Right lung (tissue), 2 donors: ENCODE measurements at regions not wholly inside any gene's neighbourhood (a gene's known extent, or its start where the extent isn't known, plus 50 kb on each side); places are given as distances from the start of the nearest gene placed in this dataset.
A peak's percentile ranks its signal among the peaks of the same experiment; 100 is the strongest.

ENCODE experiments used
- DNase-seq, 2 donors: peaks; one replicate each; pipeline ENCODE4 v3.0.0-alpha.2; 2013

DNA sequence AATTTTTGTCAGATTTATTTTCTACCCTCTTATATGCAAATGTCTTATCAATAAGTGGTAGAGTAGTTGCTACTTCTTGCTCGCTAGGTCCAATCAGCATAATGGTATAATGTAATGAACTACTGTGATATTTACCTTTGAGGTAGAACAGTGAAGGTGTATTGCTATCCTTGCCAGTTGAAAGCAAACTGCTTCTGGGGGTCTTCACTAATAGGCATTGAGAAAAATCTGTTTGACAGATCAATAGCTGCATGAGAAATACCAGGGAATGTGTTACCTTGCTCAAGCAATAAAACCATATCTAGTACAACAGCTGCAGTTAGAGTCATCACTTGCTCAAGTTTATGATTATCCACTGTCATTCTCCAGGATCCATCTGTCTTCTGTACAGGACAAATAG lies 50.1 kb upstream of the EFEMP1 start:
- DNase-seq = no peak

DNA sequence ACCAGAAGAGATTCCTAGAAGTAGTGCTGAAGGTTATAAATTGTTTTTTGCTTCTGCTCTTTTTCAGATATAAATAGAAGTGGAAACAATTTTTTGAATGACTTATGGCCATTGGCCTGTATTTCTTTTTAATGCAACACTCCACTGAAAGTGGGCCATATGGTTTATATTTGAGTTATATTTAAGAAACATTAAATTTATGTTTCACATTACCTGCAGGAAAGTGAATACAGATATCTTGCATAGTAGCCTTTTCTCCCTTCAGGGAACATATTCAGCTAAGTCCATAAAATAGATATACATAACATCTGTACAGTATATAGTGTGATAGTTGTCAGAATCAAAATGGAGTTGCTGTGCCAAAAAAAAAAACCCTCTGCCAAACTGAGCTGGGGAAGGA lies 53.1 kb upstream of the EFEMP1 start:
- no peak for DNase-seq

DNA sequence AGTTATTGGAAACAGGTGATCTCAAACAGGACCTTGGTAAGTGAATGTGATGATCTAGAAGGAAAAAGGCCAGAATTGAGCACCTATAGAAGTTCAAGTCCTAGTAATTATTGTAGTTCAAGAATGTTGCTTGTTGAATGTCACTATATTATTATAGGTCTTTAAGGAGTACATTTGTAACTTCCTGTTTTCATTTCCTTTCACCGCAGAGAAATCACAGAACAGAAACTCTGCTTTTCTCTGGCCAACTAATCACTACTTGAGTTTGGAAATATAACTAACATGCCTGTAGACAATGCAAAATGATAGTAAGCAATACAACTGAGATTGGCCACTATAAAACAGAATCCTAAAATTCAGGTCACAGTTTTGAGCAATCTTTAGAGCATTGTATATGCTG lies 61.8 kb upstream of the EFEMP1 start:
- DNase-seq = no peak

DNA sequence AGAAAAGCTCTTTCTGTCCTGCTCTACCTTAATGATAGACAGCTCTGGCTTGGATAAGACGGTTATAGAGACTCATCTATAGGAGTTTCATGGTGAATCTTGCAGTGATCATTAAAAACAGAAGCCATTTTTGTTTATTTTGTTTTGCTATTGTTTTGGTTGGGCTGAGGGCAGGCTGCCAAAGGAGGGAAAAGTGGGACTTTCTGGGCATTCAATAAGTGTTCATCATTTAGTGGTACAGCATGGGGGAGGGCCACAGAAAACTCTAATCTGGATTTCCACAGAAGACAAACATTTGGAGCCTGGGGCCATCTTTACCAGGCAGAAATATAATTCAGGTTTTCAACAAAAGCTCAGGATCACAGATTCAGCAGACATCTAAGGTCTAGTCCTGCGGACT lies 62.4 kb upstream of the EFEMP1 start:
- DNase-seq = no peak

DNA sequence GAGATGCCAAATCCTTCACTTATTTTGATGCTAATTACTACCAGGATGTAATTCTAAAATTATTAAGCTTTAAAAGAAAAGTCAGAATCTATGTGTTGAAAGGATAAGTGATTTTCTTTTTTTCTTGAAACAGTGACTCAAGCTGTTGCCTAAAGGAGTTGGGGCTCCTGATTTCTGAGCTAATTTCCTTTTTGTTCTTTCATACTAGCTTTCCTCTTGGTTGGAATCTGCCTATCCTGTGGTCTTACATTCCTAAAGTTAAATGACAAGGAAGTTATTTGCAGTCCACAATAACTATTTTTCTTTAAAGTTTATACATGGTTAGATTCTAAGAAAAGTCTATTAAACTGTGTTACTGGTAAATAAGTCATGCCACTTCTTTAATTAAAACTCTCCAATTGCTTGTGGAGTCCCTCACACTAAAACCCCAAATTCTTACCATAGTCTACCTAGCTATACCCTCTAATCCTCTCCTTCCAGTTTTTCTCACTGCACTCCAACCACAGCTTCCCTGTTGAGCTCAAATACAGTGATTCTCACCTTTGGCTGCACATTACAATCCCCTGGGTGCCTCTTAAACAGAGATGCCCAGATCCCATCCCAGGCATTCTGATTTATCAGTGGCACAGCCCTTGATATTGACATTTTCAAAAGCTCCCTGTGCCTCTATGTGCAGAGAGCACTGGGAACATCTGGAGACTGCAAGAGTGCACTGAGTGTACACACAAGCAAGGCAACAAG lies 63.3 kb upstream of the EFEMP1 start:
- DNase-seq = no peak

DNA sequence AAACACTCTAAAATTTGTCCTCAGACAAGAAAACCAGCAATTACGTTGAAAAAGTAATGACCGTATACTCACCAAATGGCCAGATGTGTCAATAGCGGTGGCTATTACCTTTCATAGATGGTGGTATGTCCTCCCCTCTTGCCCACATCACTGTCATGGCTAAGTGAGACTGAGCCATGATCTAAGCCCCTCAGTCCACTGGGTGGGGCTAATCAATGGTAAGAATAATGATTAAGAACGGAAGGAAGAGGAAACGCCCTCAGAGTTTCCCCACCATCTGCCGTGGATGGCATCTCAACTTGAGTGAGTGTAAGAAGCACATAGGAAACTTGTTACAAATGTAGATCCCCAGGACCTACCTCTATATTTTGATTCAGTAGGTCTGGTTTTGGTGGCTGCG lies 65.8 kb upstream of the EFEMP1 start:
- no peak for DNase-seq

DNA sequence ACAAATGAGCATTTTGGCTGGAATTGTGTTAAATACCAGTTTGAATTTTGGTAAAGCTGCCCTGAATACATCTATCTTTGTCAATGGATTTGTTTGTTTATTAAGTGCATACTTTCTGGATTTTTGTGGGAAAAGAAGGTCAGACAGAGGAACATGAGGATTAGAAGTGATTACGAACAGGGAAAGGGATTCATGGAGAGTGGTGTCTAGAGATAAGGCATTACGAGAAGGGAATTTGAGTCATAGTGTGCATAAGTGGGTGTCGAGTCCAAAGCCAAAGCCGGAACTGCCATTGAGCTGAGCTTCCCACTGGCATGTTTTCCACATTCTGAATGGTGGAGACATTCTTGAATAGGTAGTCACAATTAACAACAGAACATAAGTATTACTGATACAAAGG lies 68.9 kb upstream of the EFEMP1 start:
- DNase-seq = no peak

DNA sequence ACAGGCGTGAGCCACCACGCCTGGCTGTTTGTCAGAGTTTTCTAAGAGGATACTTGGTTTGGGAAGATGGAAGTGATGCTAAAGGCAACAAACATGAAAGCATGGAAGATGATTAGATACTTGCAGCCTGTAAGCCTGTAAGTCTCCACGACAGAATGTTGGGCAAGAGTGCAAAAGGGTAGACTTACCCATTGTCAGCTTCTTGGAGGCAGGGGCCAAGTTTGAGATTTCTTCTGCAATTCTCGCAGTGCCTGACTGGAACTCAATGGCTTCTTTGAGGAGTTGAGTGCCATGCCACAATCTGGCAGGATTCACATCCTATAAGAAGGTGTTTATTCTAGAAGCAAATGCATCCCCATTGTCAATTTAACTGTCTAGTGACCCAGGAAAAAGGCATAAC lies 70.1 kb upstream of the EFEMP1 start:
- DNase-seq = no peak

DNA sequence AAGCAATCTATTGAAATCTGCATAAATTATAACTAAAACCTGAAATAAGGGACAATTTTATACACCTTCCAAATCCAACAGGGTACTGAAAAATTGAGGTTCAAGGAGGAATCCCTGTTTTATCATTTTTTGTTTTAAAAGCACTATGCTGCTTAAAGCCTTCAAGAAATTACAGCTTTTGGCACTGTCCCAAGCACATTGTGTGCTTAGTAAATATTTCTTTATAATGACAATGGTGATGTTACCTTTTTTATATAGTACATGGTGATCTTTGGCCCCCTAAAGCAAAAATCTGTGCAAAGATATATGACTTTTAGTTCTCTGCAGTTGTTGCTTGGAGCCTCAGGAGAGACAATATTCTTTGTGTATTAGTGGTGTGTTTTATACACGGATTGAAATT lies 71.6 kb upstream of the EFEMP1 start:
- no peak for DNase-seq

DNA sequence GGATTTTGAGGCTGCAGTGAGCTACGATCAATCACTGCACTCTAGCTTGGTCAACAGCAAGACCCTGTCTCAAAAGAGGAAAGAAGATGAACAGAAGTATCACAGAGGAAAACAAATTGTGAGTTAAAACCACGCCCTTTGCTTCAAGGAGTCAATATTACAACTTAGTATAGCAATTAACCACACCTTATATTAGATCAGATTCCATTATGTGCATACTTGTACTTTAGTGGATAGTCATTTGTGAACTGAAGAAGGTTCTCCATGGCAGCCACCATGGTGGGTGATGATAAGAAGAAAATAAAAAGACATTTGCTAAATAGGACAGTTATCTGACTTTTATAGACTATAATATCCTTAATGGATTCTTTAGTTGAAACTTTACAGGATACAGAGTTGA lies 72.3 kb upstream of the EFEMP1 start:
- no peak for DNase-seq

DNA sequence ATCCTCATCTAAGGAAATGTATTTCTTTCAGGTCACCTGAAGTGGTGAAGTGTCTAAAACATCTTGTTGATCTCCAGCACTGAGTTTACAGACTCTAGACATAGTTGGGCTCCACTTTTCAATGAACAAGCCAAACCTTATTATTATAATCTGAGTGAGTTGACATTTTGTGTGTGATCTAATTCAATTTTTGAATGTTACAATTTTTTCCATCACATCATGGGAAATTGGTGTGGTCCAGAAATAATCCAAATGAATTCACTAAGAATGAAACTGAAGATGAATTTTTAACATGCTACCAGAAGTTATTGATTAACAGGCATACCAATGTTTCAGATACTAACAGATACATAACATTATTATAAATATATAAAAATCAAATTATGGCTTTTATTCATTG lies 75.6 kb upstream of the EFEMP1 start:
- DNase-seq = no peak

DNA sequence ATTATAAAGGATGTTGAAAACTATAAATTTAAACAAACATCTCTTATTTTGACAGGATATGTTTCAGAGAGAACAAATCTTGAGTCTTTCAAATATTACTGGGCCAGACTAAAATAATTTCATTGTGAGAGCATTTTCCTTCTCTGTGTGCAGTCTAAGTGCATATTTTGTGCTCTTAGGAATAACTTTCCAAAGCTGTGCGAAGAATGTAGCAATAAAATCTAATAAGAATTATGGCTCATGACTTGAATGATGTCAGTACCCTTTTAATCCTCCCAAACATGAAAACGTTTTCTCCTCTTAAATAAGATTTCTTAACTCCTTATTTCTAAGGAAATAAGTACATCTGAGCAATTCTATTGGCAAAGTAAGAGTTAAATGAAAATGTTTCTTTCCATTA lies 76.2 kb upstream of the EFEMP1 start:
- DNase-seq = no peak

DNA sequence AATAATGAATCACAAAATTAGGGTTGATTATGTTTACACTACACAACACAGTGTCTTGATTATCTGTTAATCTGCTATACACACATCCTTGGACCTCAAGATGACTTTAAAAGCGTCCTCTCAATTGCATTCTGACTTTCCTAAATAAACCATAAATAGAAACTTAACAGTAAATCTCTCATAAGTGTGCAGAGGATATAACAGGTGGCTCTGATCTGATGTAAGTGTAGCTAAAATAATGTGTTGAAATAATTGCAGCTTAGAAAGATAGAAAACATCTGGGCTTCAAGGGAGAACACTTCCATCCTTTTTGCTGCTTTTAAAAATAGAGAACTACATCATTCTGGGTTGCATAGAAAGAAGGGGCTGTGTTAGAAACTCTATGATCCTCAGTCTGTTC lies 78.4 kb upstream of the EFEMP1 start:
- DNase-seq = peak; percentile 83 to 85

DNA sequence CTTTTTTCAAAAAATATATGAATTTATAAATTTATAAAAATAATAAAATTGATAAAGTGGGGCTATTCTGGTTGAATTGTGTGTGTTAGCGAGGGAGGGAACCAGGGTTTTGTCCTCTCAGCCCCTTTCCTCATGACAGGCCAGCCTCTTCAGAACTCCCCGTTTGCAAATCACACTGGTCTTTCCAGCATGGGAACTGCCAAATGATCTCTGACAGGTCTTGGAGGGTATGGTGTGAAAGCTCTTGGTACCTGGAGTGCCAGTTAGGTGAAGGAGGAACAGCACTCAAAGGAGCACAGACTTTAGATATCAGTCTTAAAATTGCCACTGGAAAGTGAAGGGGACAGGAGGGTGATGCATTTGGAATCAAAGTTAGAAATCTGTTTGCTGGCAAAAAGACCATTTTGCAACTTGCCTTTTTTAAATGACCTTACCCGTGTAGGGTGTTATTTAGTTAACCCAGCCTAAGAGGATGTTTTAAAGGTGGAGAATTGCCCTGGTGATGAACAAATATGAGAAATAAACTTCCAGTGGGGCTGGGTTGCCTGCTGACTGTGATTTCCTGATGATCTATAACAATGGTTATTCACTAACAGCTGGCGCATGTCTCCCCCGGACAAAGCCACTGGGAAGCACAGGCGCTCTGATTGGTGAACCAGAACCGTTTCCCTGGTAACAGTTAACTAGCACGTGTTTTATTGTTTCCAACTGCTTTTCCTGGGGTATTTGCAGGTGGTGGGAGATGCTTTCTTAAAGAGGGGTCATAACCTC lies 85.3 kb upstream of the EFEMP1 start:
- peak; percentile 49 to 73 for DNase-seq

DNA sequence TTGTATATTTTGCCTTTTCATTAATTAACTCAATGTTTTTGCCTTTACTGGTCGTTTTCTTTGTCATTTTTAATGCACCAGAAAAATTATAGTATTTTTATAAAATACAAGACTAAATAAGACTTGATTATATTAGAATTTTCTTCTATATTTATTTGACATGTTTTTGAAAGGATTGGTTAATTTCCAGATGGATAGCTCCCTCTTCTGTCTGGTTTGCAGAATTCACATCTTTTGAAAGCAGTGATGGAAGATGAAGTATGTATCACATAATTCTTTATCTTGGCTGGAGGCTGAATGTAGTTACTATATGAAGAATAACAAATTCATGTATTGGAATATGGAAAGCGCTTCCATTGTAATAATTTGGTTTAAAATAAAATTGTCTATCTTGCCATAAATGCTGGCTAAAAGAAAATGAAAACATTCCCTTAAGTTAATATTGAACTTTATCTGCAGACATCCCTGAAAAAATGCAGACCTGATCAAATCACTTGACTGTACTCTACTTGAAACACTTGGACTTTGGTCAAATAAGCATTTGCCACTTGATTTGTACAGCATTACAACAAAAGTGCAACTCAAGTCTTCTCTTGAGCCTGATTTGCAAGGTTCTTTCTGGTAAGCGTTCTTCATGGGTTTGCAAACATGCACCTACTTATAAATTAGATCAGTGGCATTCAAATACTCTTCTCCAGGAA lies 86.3 kb upstream of the EFEMP1 start:
- peak; percentile 14 to 28 for DNase-seq

DNA sequence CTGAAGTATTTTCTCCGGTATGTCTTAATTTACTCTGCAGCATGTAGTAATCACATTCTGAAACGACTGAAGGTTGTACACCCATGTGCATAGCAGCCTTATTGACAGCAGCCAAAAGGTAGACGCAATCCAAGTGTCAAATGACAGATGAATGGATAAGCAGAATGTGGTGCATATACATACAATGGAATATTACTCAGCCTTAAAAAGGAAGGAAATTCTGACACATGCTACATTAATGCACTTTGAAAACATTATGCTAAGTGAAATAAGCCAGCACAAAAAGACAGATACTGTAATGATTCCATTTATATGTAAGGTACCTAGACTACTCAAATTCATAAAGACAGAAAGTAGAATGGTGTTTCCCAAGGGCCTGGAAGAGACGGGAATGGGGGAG lies 88.0 kb upstream of the EFEMP1 start:
- DNase-seq = no peak

DNA sequence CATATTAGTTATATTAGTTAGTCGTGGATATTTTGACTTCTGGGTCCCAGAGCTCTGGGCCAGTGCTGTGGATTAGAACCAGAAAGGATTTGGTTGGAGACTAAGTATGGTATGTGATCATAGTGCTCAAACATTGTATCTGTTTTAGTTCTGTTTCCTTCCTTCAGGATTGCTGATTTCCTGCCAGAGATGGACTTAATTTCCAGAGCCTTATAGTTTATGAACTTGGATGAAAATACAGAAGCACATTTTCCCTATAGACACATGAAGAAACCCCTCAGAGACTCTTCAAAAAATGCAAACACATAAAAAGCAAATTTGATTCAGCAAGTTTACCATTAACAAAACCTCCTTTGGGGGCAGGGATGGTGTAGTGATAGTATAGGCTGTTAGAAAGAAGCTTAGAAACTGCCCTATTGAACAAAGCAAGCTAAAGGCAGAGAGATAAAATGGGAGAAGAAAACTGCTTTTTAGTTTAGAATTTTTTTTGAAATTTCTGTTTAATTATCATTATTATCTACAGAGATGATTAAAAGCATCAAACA lies 88.7 kb upstream of the EFEMP1 start:
- DNase-seq = no peak

DNA sequence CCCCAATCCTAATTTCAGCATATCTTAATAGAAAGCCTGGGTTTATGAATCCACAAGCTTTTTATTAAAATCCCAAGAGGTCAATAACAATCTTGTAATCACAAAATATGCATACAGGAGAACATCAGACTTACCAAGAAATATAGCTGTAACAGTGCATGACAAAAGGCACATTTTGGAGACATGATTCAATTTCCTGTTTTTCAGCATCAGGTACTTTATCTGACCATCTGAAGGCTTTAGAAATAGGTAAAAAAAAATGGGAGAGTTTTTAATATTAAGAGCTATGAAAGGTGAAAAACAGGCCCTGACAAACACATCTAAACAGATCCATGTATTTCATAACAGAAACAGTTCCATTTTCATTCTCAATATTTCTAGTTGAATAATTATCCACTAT lies 89.9 kb upstream of the EFEMP1 start:
- no peak for DNase-seq

DNA sequence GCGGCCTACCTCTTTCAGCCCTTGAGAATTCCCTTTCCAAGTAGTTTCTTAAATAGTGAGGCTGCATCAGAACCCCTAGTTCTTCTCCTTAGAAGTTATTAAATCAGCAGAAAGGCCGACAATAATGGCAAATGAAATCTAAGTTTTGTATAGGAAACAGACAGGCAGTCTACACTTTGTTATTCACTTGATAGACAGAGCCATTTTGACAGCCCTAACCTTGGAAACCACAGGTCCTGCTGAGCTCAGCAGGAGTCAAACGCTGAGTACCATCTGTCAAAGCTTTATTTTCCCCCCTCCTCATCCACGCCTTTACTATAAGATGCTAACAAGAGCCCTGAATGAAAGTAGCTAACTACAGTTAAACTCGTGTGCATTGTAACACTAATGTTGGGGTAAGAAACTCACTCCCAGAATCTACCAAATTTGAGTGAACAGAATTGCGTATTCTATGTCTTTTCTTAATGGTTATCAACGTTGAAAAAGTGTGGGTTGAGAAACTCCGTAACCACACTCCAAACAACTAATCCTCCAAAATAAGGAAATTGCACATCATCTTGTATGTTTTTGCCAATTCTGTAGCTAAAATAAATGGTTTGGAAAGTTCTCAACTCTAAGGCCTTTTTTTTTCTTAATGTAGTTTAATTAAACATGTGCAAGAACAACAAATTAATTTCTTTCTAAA lies 90.6 kb upstream of the EFEMP1 start:
- DNase-seq = peak in 1 of 2 donors; percentile 9

DNA sequence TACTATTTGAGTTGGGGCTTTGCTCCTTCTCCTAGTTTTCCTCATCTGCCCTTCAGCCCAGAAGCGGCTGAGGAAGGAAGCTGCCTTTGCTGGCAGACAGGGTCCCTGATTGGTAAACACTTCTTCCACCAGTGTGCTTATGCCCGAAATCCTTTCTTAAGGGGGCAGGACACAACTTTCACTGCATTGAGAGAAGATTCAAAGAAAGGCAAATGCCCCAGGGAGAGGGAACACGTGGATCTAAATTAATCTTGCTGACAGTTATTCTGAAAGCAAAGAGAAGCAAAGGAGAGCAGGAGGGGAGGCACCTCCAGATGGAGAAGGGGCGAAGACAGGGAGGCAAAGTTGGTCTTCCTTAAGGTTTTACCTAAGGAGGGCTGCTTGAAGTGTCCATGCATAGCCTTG lies 92.1 kb upstream of the EFEMP1 start:
- DNase-seq = no peak

DNA sequence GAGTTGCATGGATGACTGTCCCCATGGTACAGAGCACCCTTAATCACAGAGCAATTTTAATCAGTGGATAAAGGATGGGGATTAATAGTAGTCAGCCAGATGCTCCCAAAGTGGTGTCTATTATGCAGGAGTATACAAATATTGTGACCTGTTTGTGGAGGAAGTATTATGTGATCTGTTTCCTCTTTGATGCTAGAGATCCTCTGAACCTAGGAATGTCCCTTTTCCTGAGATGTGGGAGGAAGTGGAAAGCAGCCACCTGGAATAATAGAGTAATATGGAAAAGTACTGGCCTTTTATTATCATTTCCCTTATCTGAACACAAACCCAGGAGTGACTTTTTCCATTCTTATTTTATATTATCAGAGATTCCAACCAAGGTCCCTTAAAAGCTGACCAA lies 94.2 kb upstream of the EFEMP1 start:
- DNase-seq = no peak

DNA sequence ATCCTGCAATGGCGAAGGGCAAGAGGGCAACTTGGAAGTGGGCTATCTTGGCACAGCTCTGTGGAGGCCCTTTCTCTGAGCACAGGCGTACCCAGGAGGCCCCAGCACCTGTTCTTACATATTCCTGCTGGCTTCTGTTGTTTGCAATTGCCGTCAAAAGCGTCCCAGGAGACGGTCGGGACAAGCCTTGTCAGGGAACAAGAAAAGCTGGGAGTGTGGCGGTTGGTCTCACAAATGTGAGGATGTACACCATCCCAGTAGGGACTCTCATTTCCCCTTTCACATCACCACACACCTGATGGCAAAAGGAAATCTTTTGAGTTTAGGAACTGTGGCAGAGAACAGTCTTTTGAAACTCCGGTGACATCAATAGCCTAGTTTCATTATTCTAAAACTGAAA lies 94.7 kb upstream of the EFEMP1 start:
- DNase-seq = no peak
